Mucosa of descending colon (tissue), 3 donors: ENCODE measurements at regions not wholly inside any gene's neighbourhood (a gene's known extent, or its start where the extent isn't known, plus 50 kb on each side); places are given as distances from the start of the nearest gene placed in this dataset.

Experiments used
- ATAC-seq: fragments of 200-7000 bp; cut with Tn5 transposase; one replicate; pipeline ENCODE4 v1.9.1; 2020; ENCODE audit warnings: mild to moderate bottlenecking, moderate library complexity
- DNase-seq, 3 donors: peaks; one replicate each; pipeline ENCODE4 v3.0.0-alpha.2; 2020
- H3K36me3 ChIP-seq: fragments of 200-600 bp; one replicate; pipeline ENCODE4 v1.8.0; 2021; ENCODE audit warnings: low read depth, mild to moderate bottlenecking
- H3K4me1 ChIP-seq: fragments of 200-600 bp; one replicate; pipeline ENCODE4 v1.8.0; 2021; ENCODE audit warnings: low read depth, mild to moderate bottlenecking
- H3K4me3 ChIP-seq: fragments of 200-600 bp; one replicate; pipeline ENCODE4 v1.8.0; 2021; ENCODE audit warnings: mild to moderate bottlenecking
- H3K9me3 ChIP-seq: fragments of 200-600 bp; one replicate; pipeline ENCODE4 v1.8.0; 2021; ENCODE audit warnings: mild to moderate bottlenecking
- intact Hi-C, 2 donors: fragments of 100-400 bp; cut with DNase I in 1 of 2; cut with micrococcal nuclease in 1 of 2; formaldehyde crosslinking; loops; one replicate each; pipeline versions ENCODE4 v1.11.0 to v1.11.1; 2022; cut with DNase I, micrococcal nuclease
- TF ChIP-seq, protein P1 (sequence below): fragments of 200-600 bp; IDR thresholded peaks from one replicate; pipeline ENCODE4 v1.8.0; 2022; ENCODE audit warnings: antibody characterized with exemption, mild to moderate bottlenecking
- donor health status: DM: no; HTN: no; CAD: no; lungs with moderate emphysema.
- donor health status: DM: no; HTN: no; CAD: no.
- donor health status: DM: no; HTN: yes; CAD: no.

DNA sequence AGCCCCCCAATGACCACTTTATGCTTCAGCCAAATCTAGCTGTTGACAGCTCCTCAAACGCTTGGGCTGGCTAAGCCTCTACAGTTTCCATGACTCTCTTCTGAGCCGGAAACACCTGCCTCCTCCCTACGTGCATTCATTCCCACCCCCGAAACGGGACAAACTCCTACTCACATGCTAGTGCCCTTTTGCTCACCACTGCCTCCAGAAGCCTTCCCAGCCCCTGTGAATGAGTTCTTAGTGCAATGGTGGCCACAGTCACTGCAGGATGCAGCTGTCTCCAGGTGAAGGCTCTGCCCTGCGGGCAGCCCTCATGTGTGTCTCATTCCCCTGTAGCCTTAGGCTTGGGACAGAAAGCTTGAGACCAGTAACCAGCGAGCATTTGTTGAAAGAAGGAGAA is 68.8 kb upstream of the DAB2IP start:
- intact Hi-C loops, result no loop called here
- Histone ChIP-seq H3K4me3 (no peak overlapping the region), H3K9me3 (no peaks in the 10 kb centered on the region), H3K36me3 (no peaks in the 10 kb centered on the region), H3K4me1 (no peaks in the 10 kb centered on the region)
- TF ChIP-seq, protein P1, sequence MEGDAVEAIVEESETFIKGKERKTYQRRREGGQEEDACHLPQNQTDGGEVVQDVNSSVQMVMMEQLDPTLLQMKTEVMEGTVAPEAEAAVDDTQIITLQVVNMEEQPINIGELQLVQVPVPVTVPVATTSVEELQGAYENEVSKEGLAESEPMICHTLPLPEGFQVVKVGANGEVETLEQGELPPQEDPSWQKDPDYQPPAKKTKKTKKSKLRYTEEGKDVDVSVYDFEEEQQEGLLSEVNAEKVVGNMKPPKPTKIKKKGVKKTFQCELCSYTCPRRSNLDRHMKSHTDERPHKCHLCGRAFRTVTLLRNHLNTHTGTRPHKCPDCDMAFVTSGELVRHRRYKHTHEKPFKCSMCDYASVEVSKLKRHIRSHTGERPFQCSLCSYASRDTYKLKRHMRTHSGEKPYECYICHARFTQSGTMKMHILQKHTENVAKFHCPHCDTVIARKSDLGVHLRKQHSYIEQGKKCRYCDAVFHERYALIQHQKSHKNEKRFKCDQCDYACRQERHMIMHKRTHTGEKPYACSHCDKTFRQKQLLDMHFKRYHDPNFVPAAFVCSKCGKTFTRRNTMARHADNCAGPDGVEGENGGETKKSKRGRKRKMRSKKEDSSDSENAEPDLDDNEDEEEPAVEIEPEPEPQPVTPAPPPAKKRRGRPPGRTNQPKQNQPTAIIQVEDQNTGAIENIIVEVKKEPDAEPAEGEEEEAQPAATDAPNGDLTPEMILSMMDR, result no peak
- DNase-seq (no peak), ATAC-seq (no peak)

- Histone ChIP-seq H3K36me3 (no peaks in the 10 kb centered on the region), H3K9me3 (no peaks in the 10 kb centered on the region), H3K4me1 (no peaks in the 10 kb centered on the region), H3K4me3 (no peak overlapping the region)
- DNase-seq (no peak), ATAC-seq (no peak)
- TF ChIP-seq, protein P1, result no peak
- intact Hi-C loops, result no loop called here
These were observed 67.0 kb upstream of the DAB2IP start for GRCh38 chr9:121584421-121584820.

- no peaks in the 10 kb centered on the region for H3K36me3 ChIP-seq
These were observed 63.6 kb upstream of the DAB2IP start for GRCh38 chr9:121587863-121588262.

GRCh38 chr9:121589986-121590385 is 61.4 kb upstream of the DAB2IP start:
- Histone ChIP-seq H3K36me3 (no peaks in the 10 kb centered on the region), H3K4me1 (no peaks in the 10 kb centered on the region), H3K4me3 (no peak overlapping the region), H3K9me3 (no peaks in the 10 kb centered on the region)
- no peak for DNase-seq
- intact Hi-C loops, result no loop called here
- ATAC-seq, result no peak
- TF ChIP-seq, protein P1, result no peak

More at GRCh38 chr9:121587863-121588262, 63.6 kb upstream of the DAB2IP start:
- intact Hi-C loops, result no loop called here
- H3K4me1 ChIP-seq, result no peaks in the 10 kb centered on the region
- no peak for DNase-seq
- TF ChIP-seq, protein P1, result no peak
- ATAC-seq, result no peak
- H3K9me3 ChIP-seq, result no peaks in the 10 kb centered on the region
- H3K4me3 ChIP-seq, result no peak overlapping the region

- intact Hi-C loops, result no loop called here
- ATAC-seq (no peak), DNase-seq (no peak)
- Histone ChIP-seq H3K4me1 (no peaks in the 10 kb centered on the region), H3K4me3 (no peak overlapping the region), H3K9me3 (no peaks in the 10 kb centered on the region), H3K36me3 (no peaks in the 10 kb centered on the region)
- TF ChIP-seq, protein P1, result no peak
These were observed 59.2 kb upstream of the DAB2IP start for GRCh38 chr9:121592265-121592664.

- no peaks in the 10 kb centered on the region for H3K9me3 ChIP-seq
- ATAC-seq (no peak), DNase-seq (no peak)
- no peaks in the 10 kb centered on the region for H3K36me3 ChIP-seq
- no peak overlapping the region for H3K4me3 ChIP-seq
- TF ChIP-seq, protein P1, result no peak
- intact Hi-C loops, result no loop called here
- no peaks in the 10 kb centered on the region for H3K4me1 ChIP-seq
These were observed 58.4 kb upstream of the DAB2IP start for GRCh38 chr9:121593066-121593465.
